T-helper 2 cell treated with Interferon-gamma antibody and Interleukin-4, amounts not matched to agents 5 μg/mL and 100 μg/mL, for 36 hours (primary cell): ENCODE measurements at regions not wholly inside any gene's neighbourhood (a gene's known extent, or its start where the extent isn't known, plus 50 kb on each side); places are given as distances from the start of the nearest gene placed in this dataset.

Experiments
- DNase-seq: peaks from one replicate; pipeline ENCODE4 v3.0.0; 2021; ENCODE audit warnings: low spot score
- H3K27ac Mint-ChIP-seq: one replicate; pipeline ENCODE4 v1.8.0; 2021; ENCODE audit warnings: mild to moderate bottlenecking, mixed read lengths
- H3K27me3 Mint-ChIP-seq: one replicate; pipeline ENCODE4 v1.8.0; 2021; ENCODE audit warnings: low read depth, mixed read lengths
- H3K36me3 Mint-ChIP-seq: one replicate; pipeline ENCODE4 v1.8.0; 2021; ENCODE audit warnings: low read depth, mixed read lengths
- H3K4me1 Mint-ChIP-seq: one replicate; pipeline ENCODE4 v1.8.0; 2021; ENCODE audit warnings: low read depth, mixed read lengths
- H3K4me3 Mint-ChIP-seq: one replicate; pipeline ENCODE4 v1.8.0; 2022; ENCODE audit warnings: mild to moderate bottlenecking, moderate library complexity, mixed read lengths
- H3K9me3 Mint-ChIP-seq: one replicate; pipeline ENCODE4 v1.8.0; 2021; ENCODE audit warnings: mixed read lengths

DNA sequence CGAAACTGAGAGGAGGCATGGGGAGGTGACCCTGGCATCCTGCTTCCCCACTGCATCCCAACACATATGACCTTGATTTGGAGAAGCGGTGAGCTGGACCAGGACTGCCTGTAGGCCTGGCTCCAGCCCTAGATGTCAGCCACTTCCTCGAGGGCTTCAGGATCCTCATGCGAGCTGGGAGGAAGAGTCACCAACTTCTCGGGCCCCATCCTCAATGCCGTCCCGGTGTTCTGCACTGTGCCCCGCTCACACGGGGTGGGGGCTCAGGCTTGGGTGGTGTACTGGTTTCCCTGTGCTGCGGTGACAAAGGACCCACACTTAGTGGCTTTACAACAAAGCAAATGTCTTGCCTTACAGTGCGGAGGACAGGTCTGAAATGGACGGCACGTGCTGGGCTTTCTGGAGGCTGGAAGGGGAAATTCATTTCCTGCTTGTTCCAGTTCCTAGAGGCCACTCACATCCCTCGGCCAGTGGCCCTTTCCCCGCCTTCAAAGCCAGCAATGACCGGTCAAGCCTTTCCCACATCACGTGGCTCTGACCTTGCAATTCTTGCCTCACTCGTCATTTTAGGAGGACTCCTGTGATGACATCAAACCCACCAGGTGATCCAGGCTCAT lies 298.1 kb upstream of the RTL1 start:
- Mint-ChIP-seq H3K27ac (no peak overlapping the region), H3K36me3 (no peaks in the 10 kb centered on the region), H3K9me3 (peaks cover 19% of the 10 kb centered on the region), H3K4me3 (no peak overlapping the region), H3K4me1 (no peaks in the 10 kb centered on the region), H3K27me3 (no peaks in the 10 kb centered on the region)
- DNase-seq = no peak

GRCh38 chr14:101202627-101203404 lies 299.3 kb upstream of the RTL1 start:
- no peak overlapping the region for H3K27ac Mint-ChIP-seq
- H3K9me3 Mint-ChIP-seq = peaks cover 26% of the 10 kb centered on the region
- no peaks in the 10 kb centered on the region for H3K36me3 Mint-ChIP-seq
- no peak overlapping the region for H3K4me3 Mint-ChIP-seq
- no peak for DNase-seq
- H3K27me3 Mint-ChIP-seq = no peaks in the 10 kb centered on the region
- no peaks in the 10 kb centered on the region for H3K4me1 Mint-ChIP-seq

- Mint-ChIP-seq H3K4me3 (no peak overlapping the region), H3K9me3 (peaks cover 51% of the 10 kb centered on the region), H3K4me1 (no peaks in the 10 kb centered on the region), H3K36me3 (no peaks in the 10 kb centered on the region), H3K27ac (no peak overlapping the region), H3K27me3 (no peaks in the 10 kb centered on the region)
- DNase-seq = no peak
These were observed 303.0 kb upstream of the RTL1 start for GRCh38 chr14:101206556-101206955.

DNA sequence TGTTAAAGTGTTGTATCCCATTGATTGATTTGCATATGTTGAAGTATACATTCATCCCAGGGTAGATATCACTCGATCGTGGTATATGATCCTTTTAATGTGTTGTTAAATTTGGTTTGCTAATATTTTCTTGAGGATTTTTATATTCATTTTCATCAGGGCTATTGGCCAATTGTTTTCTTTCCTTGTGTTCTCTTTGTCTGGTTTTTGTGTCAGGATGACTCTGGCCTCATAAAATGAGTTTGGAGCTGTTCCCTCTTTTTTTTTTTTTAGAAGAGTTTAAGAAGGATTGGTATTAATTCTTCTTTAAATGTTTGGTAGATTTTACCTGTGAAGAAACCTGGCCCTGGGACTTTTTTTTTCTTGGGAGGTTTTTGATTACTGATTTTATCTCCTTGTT lies 303.5 kb upstream of the RTL1 start:
- Mint-ChIP-seq H3K4me1 (no peaks in the 10 kb centered on the region), H3K36me3 (no peaks in the 10 kb centered on the region), H3K4me3 (no peak overlapping the region), H3K27ac (no peak overlapping the region), H3K27me3 (no peaks in the 10 kb centered on the region), H3K9me3 (peaks cover 55% of the 10 kb centered on the region)
- DNase-seq = no peak

DNA sequence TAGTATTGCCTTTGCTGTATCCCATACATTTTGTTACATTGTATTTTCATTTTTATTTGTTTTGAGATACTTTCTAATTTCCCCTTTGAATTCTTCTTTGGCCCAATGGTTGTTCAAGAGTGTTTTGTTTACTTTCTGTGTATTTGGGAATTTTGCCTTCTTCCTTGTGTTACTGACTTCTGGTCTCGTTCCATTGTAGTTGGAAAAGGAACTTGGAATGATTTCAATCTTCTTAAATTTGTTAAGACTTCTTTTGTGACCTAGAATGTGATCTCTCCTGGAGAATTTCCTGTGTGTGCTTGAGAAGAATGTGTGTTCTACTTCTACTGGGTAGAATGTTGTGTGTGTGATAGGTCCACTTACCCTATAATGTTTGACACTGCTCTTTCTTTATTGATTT lies 304.4 kb upstream of the RTL1 start:
- Mint-ChIP-seq H3K9me3 (peaks cover 57% of the 10 kb centered on the region), H3K4me3 (no peak overlapping the region), H3K4me1 (no peaks in the 10 kb centered on the region), H3K36me3 (no peaks in the 10 kb centered on the region), H3K27me3 (no peaks in the 10 kb centered on the region), H3K27ac (no peak overlapping the region)
- DNase-seq = no peak

GRCh38 chr14:101209594-101209993 lies 306.1 kb upstream of the RTL1 start:
- Mint-ChIP-seq H3K4me3 (no peak overlapping the region), H3K27ac (no peak overlapping the region), H3K4me1 (no peaks in the 10 kb centered on the region), H3K27me3 (no peaks in the 10 kb centered on the region), H3K36me3 (no peaks in the 10 kb centered on the region), H3K9me3 (peaks cover 57% of the 10 kb centered on the region)
- no peak for DNase-seq

DNA sequence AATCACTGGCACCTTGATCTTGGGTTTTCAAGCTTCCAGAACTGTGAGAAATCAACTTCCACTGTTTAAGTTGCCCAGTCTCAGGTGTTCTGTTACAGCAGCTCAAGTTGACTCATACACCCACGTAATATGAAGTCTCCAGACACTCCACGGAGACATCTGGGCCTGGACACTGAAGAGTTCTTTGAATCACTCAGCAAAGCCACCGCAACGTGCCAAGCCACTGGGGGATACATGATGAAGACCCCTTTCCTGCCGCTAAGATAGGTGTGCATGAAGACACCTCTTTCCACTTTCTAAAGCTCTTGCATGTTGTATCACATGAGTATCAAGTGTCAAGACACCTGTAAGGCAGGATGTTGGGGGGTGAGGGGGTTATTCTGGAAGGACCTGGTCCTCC lies 311.7 kb upstream of the RTL1 start:
- Mint-ChIP-seq H3K4me1 (no peaks in the 10 kb centered on the region), H3K27me3 (no peaks in the 10 kb centered on the region), H3K9me3 (peaks cover 19% of the 10 kb centered on the region), H3K36me3 (no peaks in the 10 kb centered on the region), H3K27ac (no peak overlapping the region), H3K4me3 (no peak overlapping the region)
- no peak for DNase-seq

GRCh38 chr14:101215927-101216326 lies 312.4 kb upstream of the RTL1 start:
- H3K4me1 Mint-ChIP-seq = no peaks in the 10 kb centered on the region
- no peaks in the 10 kb centered on the region for H3K36me3 Mint-ChIP-seq
- no peak for DNase-seq
- peaks cover 13% of the 10 kb centered on the region for H3K9me3 Mint-ChIP-seq
- H3K27ac Mint-ChIP-seq = no peak overlapping the region
- no peaks in the 10 kb centered on the region for H3K27me3 Mint-ChIP-seq
- H3K4me3 Mint-ChIP-seq = no peak overlapping the region

- Mint-ChIP-seq H3K4me1 (no peaks in the 10 kb centered on the region), H3K9me3 (peaks cover 13% of the 10 kb centered on the region), H3K36me3 (no peaks in the 10 kb centered on the region), H3K4me3 (no peak overlapping the region), H3K27me3 (no peaks in the 10 kb centered on the region), H3K27ac (no peak overlapping the region)
- DNase-seq = no peak
These were observed 313.0 kb upstream of the RTL1 start for GRCh38 chr14:101216366-101217079.

- H3K4me1 Mint-ChIP-seq = no peaks in the 10 kb centered on the region
- no peak for DNase-seq
- peaks cover 9% of the 10 kb centered on the region for H3K9me3 Mint-ChIP-seq
- H3K27ac Mint-ChIP-seq = no peak overlapping the region
- H3K36me3 Mint-ChIP-seq = no peaks in the 10 kb centered on the region
- no peak overlapping the region for H3K4me3 Mint-ChIP-seq
- H3K27me3 Mint-ChIP-seq = no peaks in the 10 kb centered on the region
These were observed 313.6 kb upstream of the RTL1 start for GRCh38 chr14:101217080-101217463.

DNA sequence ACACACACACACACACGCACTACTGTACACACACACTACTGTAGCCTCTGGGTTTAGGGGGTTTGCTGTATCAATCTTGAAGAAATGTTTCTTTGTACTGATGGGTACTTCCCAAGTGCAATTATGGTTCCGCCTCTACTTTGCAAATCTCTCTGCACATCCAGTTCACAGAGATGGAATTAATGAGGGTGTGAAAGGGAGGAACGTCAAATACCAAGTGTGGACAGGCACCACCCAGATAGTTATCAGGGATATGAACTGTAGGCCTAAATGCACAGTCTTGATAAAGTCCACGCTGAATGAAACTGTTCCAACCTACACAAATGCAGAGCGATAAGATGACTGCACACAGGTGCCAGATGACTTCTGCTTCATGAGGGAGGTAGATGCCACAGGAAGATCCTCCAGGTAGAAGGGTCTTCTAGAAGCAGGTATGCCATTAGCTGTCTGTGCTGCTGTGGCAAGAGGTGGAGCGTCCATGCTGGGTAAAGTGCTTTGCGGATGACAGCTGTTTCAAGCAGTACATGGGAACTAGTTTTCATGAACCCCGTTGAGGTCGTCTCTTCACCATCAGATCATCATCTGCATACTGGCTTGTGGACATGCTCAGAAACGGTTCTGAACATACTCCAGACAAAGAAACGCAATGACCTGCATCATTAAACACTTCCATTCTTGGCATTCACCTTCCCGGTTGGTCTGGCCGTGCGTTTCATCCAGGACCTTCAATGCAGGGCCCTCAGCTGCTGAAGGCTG lies 314.3 kb upstream of the RTL1 start:
- DNase-seq = no peak
- Mint-ChIP-seq H3K27ac (no peak overlapping the region), H3K9me3 (peaks cover 7% of the 10 kb centered on the region), H3K36me3 (no peaks in the 10 kb centered on the region), H3K4me1 (no peaks in the 10 kb centered on the region), H3K4me3 (no peak overlapping the region), H3K27me3 (no peaks in the 10 kb centered on the region)

DNA sequence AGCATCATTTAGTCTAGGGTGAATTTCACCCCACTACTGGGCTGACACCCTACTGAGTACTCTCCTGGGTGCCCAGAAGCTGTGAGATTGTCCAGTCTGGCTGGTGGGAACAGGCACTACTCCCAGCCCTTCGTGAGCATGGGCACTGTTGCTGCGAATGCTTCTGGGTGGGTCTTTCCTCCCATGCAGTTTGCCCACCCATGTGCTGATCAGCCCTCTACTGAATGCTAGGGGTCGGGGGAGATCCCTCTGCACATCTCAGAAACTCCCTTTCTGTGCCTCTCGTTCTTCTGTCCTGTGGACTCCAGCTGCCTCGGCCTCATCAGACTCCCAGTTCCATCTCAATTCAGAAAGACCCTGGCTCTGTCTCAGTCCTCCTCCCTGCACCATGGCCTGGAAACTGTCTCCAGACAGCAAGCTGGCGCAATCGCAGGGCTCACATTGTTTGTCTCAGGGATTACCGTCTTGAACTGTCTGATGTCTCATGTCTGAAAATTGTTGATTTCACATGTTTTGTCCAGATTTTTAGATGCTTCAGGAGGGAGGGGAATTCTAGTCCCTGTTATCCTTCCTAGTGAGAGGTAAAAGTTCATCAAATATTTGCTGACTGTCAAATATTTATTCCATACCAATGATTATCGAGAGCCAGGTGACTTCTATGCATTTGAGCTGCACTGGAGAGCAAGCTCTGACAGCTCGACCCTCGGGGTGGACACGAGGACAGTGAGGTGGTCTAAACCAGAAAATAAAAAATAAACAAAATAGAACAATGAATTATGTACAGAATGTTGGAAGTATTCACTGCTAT lies 316.6 kb upstream of the RTL1 start:
- H3K36me3 Mint-ChIP-seq = no peaks in the 10 kb centered on the region
- no peak overlapping the region for H3K27ac Mint-ChIP-seq
- H3K9me3 Mint-ChIP-seq = peaks cover 1% of the 10 kb centered on the region
- no peak overlapping the region for H3K4me3 Mint-ChIP-seq
- no peaks in the 10 kb centered on the region for H3K27me3 Mint-ChIP-seq
- no peak for DNase-seq
- H3K4me1 Mint-ChIP-seq = no peaks in the 10 kb centered on the region

- H3K4me1 Mint-ChIP-seq = peaks cover 1% of the 10 kb centered on the region
- no peak overlapping the region for H3K4me3 Mint-ChIP-seq
- no peak for DNase-seq
- H3K27ac Mint-ChIP-seq = no peak overlapping the region
- H3K27me3 Mint-ChIP-seq = no peaks in the 10 kb centered on the region
- H3K9me3 Mint-ChIP-seq = no peaks in the 10 kb centered on the region
- no peaks in the 10 kb centered on the region for H3K36me3 Mint-ChIP-seq
These were observed 317.5 kb upstream of the RTL1 start for GRCh38 chr14:101220921-101221510.
